ENCODE measurements at regions not wholly inside any gene's neighbourhood (a gene's known extent, or its start where the extent isn't known, plus 50 kb on each side); places are given as distances from the start of the nearest gene placed in this dataset.

GRCh38 chr2:88320076-88320773 lies 132.3 kb downstream of the FOXI3 start:
- TF ChIP-seq, protein P1, sequence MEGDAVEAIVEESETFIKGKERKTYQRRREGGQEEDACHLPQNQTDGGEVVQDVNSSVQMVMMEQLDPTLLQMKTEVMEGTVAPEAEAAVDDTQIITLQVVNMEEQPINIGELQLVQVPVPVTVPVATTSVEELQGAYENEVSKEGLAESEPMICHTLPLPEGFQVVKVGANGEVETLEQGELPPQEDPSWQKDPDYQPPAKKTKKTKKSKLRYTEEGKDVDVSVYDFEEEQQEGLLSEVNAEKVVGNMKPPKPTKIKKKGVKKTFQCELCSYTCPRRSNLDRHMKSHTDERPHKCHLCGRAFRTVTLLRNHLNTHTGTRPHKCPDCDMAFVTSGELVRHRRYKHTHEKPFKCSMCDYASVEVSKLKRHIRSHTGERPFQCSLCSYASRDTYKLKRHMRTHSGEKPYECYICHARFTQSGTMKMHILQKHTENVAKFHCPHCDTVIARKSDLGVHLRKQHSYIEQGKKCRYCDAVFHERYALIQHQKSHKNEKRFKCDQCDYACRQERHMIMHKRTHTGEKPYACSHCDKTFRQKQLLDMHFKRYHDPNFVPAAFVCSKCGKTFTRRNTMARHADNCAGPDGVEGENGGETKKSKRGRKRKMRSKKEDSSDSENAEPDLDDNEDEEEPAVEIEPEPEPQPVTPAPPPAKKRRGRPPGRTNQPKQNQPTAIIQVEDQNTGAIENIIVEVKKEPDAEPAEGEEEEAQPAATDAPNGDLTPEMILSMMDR (IDR thresholded peaks at IDR 0.05; ENCODE audit: insufficient read depth, low read depth, low read length, missing control alignments) = no peak
- no peak for DNase-seq (ENCODE audit: low read depth)

DNA sequence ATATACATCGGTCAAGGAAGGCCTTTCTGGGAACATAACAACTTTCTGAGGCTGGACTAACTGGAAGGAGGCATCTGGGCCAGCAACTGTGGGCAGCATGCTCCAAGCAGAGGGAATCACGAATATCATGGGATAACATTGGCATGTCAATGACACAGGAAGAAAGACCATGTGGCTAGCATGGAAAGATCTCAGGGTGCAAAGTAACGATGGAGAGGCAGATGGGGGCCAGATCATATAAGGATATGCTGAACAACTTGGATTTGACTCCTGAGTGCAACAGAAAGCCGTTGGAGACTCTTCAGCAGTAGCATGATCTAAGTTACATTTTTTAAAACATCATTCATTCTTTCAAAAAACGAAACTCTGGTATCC lies 133.6 kb downstream of the FOXI3 start:
- DNase-seq (ENCODE audit: low read depth) = no peak
- TF ChIP-seq, protein P1 (IDR thresholded peaks at IDR 0.05; ENCODE audit: insufficient read depth, low read depth, low read length, missing control alignments) = no peak
- H3K4me3 ChIP-seq (ENCODE audit: low read depth, low read length) = no peak overlapping the region

More at GRCh38 chr2:88320076-88320773, 132.3 kb downstream of the FOXI3 start:
- H3K4me3 ChIP-seq (ENCODE audit: low read depth, low read length) = no peak overlapping the region

DNA sequence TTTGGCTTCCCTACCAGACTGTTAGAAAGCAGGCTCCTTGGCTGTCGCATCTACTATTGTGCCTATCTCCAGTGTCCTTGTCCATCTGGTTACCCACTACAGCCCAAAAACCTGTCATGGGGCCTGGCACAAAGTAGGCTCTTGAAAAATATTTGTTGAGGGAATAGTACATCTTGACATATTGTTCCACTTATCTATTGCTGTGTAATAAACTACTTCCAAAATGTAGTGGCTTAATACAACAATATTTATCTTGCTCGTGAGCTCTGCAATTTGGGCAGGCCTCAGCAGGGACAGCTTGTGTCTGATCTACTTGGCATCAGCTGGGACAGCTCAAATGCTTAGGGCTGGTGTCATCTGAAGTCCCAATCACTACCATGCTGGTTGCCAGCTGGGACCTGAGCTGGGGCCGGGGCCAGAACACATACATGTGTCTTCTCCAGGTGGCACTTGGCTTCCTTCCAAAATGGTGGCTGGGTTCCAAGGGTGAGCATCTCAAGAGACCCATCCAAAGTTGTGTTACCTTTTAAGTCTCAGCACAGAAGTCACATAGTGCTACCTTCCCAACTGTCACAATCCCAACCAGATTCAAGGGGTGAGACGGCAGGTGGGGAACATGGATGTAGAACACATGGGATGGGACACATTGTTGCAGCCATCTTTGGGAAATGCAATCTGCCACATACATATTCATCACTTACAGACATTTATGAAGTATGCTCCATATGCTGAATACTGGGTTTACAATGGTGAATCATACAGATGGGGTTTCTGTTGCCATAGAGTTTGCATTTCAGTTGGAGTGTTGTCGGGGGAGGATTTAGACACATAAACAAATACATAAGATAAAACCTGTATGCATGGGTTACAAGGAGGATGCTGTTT lies 134.2 kb downstream of the FOXI3 start:
- H3K4me3 ChIP-seq (ENCODE audit: low read depth, low read length) = no peak overlapping the region
- TF ChIP-seq, protein P1 (IDR thresholded peaks at IDR 0.05; ENCODE audit: insufficient read depth, low read depth, low read length, missing control alignments) = no peak
- DNase-seq (ENCODE audit: low read depth) = no peak

DNA sequence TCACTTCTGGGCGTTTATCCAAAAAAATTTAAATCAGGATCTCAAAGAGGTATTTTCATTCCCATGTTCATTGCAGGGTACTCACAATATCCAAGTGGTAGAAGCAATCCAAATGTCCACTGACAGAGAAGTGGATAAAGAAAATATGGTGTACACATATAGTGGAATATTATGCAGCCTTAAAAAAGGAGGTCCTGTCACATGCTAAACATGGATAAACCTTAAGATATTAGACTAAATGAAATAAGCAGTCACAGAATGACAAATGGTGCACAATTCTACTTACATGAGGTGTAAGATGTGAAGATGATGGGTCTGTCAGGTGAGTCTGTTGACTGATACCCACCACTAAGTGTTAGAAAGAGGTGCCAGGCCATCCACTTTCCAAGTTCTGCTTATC lies 140.6 kb downstream of the THNSL2 start:
- TF ChIP-seq, protein P1 (IDR thresholded peaks at IDR 0.05; ENCODE audit: insufficient read depth, low read depth, low read length, missing control alignments) = no peak
- DNase-seq (ENCODE audit: low read depth) = no peak
- H3K4me3 ChIP-seq (ENCODE audit: low read depth, low read length) = no peak overlapping the region

DNA sequence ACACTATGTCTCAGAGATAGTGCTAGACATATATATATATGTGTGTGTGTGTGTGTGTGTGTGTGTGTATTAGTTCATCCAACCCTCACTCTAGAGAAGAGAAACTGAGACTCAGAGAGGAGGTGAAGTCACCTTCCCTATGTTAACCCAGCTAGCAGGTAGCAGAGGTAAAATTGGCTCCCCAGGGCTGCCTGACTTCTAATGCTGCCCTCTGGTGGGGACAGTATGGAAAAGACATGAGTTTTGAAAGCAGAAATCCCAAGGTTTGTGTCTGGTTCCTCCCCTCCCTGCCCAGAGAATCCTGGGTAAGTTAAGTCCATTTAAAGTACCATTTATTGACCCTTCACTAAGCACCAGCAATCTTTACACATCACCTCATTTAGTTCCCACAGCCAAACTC lies 137.7 kb downstream of the THNSL2 start:
- peak; percentile 36 for DNase-seq (ENCODE audit: low read depth)
- H3K4me3 ChIP-seq (ENCODE audit: low read depth, low read length) = no peak overlapping the region
- TF ChIP-seq, protein P1 (IDR thresholded peaks at IDR 0.05; ENCODE audit: insufficient read depth, low read depth, low read length, missing control alignments) = peak; percentile 48

DNA sequence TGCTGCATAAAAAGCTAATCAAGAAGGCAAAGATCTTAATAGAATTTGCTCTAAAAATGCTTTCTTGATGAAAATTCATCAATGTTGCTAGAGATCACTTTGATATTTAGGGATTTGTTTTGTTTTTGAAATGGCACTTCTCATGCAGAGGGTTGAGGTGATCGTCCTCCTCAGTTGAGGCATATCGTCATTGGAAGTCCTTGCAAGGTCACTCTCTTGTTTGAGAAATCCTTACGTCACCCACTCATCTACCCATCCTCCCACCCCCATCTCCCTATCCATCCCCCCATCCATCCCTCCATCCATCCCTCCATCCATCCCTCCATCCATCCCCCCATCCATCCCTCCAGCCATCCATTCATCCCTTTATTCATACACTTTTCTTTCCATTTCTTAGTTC lies 133.7 kb downstream of the THNSL2 start:
- no peak overlapping the region for H3K4me3 ChIP-seq (ENCODE audit: low read depth, low read length)
- DNase-seq (ENCODE audit: low read depth) = no peak
- TF ChIP-seq, protein P1 (IDR thresholded peaks at IDR 0.05; ENCODE audit: insufficient read depth, low read depth, low read length, missing control alignments) = no peak
